ENCODE measurements at regions not wholly inside any gene's neighbourhood (a gene's known extent, or its start where the extent isn't known, plus 50 kb on each side); places are given as distances from the start of the nearest gene placed in this dataset.

- TF ChIP-seq POLR2AphosphoS5 (IDR thresholded peaks at IDR 0.05) (no peak), POLR2A (IDR thresholded peaks at IDR 0.05) (no peak)
- H3K27me3 ChIP-seq = peaks cover 7% of the 10 kb centered on the region
- 93% methylated on average over 27 of the region's 27 CpGs for WGBS
- no peaks in the 10 kb centered on the region for H3K9me3 ChIP-seq
- no peaks in the 10 kb centered on the region for H3K4me1 ChIP-seq
- H3K27ac ChIP-seq = no peak overlapping the region
- H3K36me3 ChIP-seq = no peaks in the 10 kb centered on the region
- DNase-seq (ENCODE audit: low spot score in 2 of 2) = no peak
- no peak overlapping the region for H3K4me3 ChIP-seq
Observed at GRCh38 chr10:2207246-2207922, 470.1 kb upstream of the ADARB2 start.

DNA sequence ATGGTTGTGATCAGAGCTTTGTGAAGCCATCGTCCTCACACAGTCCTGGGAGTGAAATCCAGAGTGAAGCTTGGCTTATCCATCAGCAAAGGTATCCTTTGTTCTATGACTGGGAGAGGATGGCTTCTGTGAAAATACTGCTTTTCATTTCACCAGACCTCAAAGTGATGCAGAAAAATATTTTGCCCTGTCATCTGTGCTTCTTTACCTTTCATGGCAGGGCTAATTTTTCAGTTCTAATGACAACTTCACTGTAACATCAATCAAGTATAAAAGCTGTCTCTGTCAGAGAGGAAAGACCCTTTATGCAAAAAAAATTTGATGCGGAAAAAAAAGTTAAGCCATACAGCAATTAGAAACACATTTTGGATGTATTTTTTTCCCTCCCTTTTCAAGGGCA lies 468.1 kb upstream of the ADARB2 start:
- Histone ChIP-seq H3K27me3 (peaks cover 7% of the 10 kb centered on the region), H3K9me3 (no peaks in the 10 kb centered on the region), H3K27ac (no peak overlapping the region), H3K4me3 (no peak overlapping the region), H3K36me3 (no peaks in the 10 kb centered on the region), H3K4me1 (no peaks in the 10 kb centered on the region)
- TF ChIP-seq EP300 (IDR thresholded peaks at IDR 0.05) (no peak), POLR2AphosphoS5 (IDR thresholded peaks at IDR 0.05) (no peak), POLR2A (IDR thresholded peaks at IDR 0.05) (no peak), CTCF (IDR thresholded peaks at IDR 0.05) (no peak)
- no peak for DNase-seq (ENCODE audit: low spot score in 2 of 2)
- WGBS = 39% methylated on average over 2 of the region's 2 CpGs

DNA sequence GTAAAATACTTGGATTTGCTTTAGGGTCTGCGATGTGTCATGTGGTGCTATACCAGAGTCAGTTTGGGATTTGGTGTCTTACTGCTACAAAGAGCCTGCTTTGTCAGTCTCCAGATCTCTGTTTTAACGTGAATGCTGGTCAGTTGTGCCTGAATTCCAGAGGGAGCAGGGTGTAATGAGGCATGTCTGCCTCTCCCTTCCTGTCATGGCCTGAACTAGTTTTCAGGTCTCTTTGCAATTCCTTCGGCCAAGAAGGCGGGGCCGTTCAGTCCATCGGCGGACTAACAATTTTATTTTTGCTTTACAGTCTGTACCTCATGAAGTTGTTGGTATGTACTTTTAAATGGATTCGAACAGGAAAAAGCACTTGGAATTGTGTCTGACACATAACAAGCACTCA lies 465.1 kb upstream of the ADARB2 start:
- Histone ChIP-seq H3K36me3 (no peaks in the 10 kb centered on the region), H3K27ac (no peak overlapping the region), H3K9me3 (peaks cover 2% of the 10 kb centered on the region), H3K27me3 (no peaks in the 10 kb centered on the region), H3K4me1 (no peaks in the 10 kb centered on the region), H3K4me3 (no peak overlapping the region)
- DNase-seq (ENCODE audit: low spot score in 2 of 2) = no peak
- WGBS = 49% methylated on average over 8 of the region's 8 CpGs
- TF ChIP-seq CTCF (IDR thresholded peaks at IDR 0.05) (no peak), POLR2A (IDR thresholded peaks at IDR 0.05) (no peak), POLR2AphosphoS5 (IDR thresholded peaks at IDR 0.05) (no peak), EP300 (IDR thresholded peaks at IDR 0.05) (no peak)

DNA sequence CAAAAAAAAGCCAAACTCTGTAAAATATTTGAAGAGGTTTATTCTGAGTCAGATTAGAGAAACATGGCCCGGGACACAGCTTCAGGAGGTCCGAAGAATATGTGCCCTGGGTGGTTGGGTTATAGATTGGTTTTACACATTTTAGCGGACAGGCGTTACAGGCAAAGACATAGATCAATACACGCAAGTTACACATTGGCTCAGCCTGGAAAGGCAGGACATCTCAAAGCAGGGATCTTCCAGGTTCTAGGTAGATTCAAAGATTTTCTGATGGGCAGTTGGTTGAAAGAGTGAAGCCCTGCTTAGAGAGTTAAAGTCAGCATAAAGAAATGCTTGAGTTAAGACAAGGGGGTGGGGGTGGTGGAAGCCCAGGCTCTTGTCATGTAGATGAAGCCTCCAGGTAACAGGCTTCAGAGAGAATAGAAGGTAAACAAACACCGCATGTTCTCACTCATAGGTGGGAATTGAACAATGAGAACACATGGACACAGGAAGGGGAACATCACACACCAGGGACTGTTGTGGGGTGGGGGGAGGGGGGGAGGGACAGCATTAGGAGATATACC lies 464.3 kb upstream of the ADARB2 start:
- Histone ChIP-seq H3K9me3 (peaks cover 3% of the 10 kb centered on the region), H3K27ac (no peak overlapping the region), H3K27me3 (no peaks in the 10 kb centered on the region), H3K36me3 (no peaks in the 10 kb centered on the region), H3K4me3 (no peak overlapping the region), H3K4me1 (no peaks in the 10 kb centered on the region)
- TF ChIP-seq EP300 (IDR thresholded peaks at IDR 0.05) (no peak), POLR2AphosphoS5 (IDR thresholded peaks at IDR 0.05) (no peak), CTCF (IDR thresholded peaks at IDR 0.05) (no peak), POLR2A (IDR thresholded peaks at IDR 0.05) (no peak)
- WGBS = 92% methylated on average over 6 of the region's 6 CpGs
- DNase-seq (ENCODE audit: low spot score in 2 of 2) = no peak

DNA sequence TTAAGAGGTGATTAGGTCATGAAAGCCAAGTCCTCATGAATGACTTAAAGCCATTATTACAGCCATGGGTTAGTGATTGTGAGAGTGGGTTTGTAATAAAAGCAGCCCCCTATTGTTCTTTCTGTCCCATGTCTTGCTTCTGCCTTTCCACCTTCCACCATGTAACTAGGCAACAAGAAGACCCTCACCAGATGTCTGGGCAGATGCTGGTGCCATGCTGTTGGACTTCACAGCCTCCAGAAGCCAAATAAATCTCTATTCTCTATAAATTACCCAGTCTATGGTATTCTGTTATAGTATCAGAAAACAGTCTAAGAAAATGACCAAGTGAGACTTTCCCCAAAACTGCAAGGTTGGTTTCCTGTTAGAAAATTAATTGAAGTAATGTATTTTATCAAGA lies 460.3 kb upstream of the ADARB2 start:
- no peaks in the 10 kb centered on the region for H3K4me1 ChIP-seq
- DNase-seq (ENCODE audit: low spot score in 2 of 2) = no peak
- no peaks in the 10 kb centered on the region for H3K36me3 ChIP-seq
- H3K27me3 ChIP-seq = no peaks in the 10 kb centered on the region
- H3K27ac ChIP-seq = no peak overlapping the region
- TF ChIP-seq CTCF (IDR thresholded peaks at IDR 0.05) (no peak), POLR2AphosphoS5 (IDR thresholded peaks at IDR 0.05) (no peak), POLR2A (IDR thresholded peaks at IDR 0.05) (no peak), EP300 (IDR thresholded peaks at IDR 0.05) (no peak)
- H3K4me3 ChIP-seq = no peak overlapping the region
- H3K9me3 ChIP-seq = peaks cover 3% of the 10 kb centered on the region

Measured in suprapubic skin (tissue), 4 donors.